ENCODE measurements at regions not wholly inside any gene's neighbourhood (a gene's known extent, or its start where the extent isn't known, plus 50 kb on each side); places are given as distances from the start of the nearest gene placed in this dataset.
"Not testable (repeated sequence)": the region's sequence is repeated elsewhere in the genome, so short reads cannot be mapped to it uniquely, and the experiment has no call there.

- TF ChIP-seq CTCF (IDR thresholded peaks at IDR 0.05); ZFX (IDR thresholded peaks at IDR 0.05; ENCODE audit: borderline replicate concordance): not testable (repeated sequence)
Observed at GRCh38 chr1:104217395-104217986, 467.8 kb downstream of the AMY1C start.
